H1 (cell line): ENCODE measurements at regions not wholly inside any gene's neighbourhood (a gene's known extent, or its start where the extent isn't known, plus 50 kb on each side); places are given as distances from the start of the nearest gene placed in this dataset.

Experiments used
- CTCF ChIA-PET: fragments of 300-600 bp; sonication (Branson Sonifier 250); formaldehyde crosslinking; loops from one replicate; lab custom pipeline; 2021; ENCODE audit not compliant: partially characterized antibody; lab: Charles Lee
- POLR2A ChIA-PET: fragments of 300-600 bp; sonication (Branson Sonifier 250); formaldehyde crosslinking; loops from one replicate; lab custom pipeline; 2021; ENCODE audit warnings: inconsistent platforms; ENCODE audit not compliant: partially characterized antibody; lab: Charles Lee
- DNase-seq, 2 experiments: peaks; one replicate each; pipeline versions ENCODE4 v3.0.0 to v3.0.0-alpha.2; 2010 to 2022; ENCODE audit warnings: low spot score in 2 of 2, low read depth in 1 of 2, mixed read lengths in 1 of 2
- FAIRE-seq: peaks from 2 replicates; lab custom pipeline; 2011; peaks lifted over from hg19 to GRCh38; lab: Jason Lieb, UNC
- H2AFZ ChIP-seq: 2 replicates; pipeline ENCODE4 v1.8.1; 2012; ENCODE audit warnings: low read length, inconsistent platforms
- H2AK5ac ChIP-seq: 2 replicates; pipeline ENCODE4 v1.6.1; 2013; ENCODE audit warnings: low read depth, low read length
- H2BK120ac ChIP-seq: replicated peaks from 2 replicates; pipeline ENCODE3; 2013; ENCODE audit warnings: low read depth, low read length, inconsistent platforms
- H2BK12ac ChIP-seq: 2 replicates; pipeline ENCODE4 v1.6.1; 2013; ENCODE audit warnings: low read depth, low read length
- H2BK15ac ChIP-seq: 2 replicates; pipeline ENCODE4 v1.6.1; 2013; ENCODE audit warnings: low read length
- H2BK20ac ChIP-seq: 2 replicates; pipeline ENCODE4 v1.6.1; 2013; ENCODE audit warnings: low read length
- H2BK5ac ChIP-seq: 2 replicates; pipeline ENCODE4 v1.6.1; 2013; ENCODE audit warnings: low read depth, low read length
- H3K14ac ChIP-seq: 2 replicates; pipeline ENCODE4 v1.6.1; 2013; ENCODE audit warnings: inconsistent platforms; ENCODE audit not compliant: insufficient read length
- H3K18ac ChIP-seq: 2 replicates; pipeline ENCODE4 v1.6.1; 2013; ENCODE audit warnings: low read length; ENCODE audit errors: extremely low read depth
- H3K23ac ChIP-seq: 2 replicates; pipeline ENCODE4 v1.6.1; 2013; ENCODE audit warnings: inconsistent platforms; ENCODE audit not compliant: insufficient read length
- H3K23me2 ChIP-seq: 2 replicates; pipeline ENCODE4 v1.6.1; 2013; ENCODE audit warnings: low read depth, low read length
- H3K27ac ChIP-seq: 2 replicates; pipeline ENCODE4 v1.6.1; 2011; ENCODE audit warnings: low read depth, low read length, inconsistent platforms
- H3K27me3 ChIP-seq, 4 experiments: replicated peaks in 1 of 4; 1 replicate in 1 of 4; 2 replicates in 3 of 4; pipeline versions ENCODE4 v1.6.1 to v1.8.1; 2011 to 2013; ENCODE audit warnings: low read length in 3 of 4, mild to moderate bottlenecking in 3 of 4, inconsistent platforms in 2 of 4, mixed read lengths in 2 of 4, moderate library complexity in 1 of 4; ENCODE audit not compliant: control insufficient read depth in 3 of 4, insufficient read depth in 3 of 4; ENCODE audit errors: extremely low read depth in 1 of 4
- H3K36me3 ChIP-seq, 4 experiments: 2 replicates each; pipeline versions ENCODE4 v1.6.1 to v1.8.1; 2011 to 2013; ENCODE audit warnings: mild to moderate bottlenecking in 4 of 4, low read length in 3 of 4, moderate library complexity in 2 of 4, control low read depth in 1 of 4, inconsistent platforms in 1 of 4; ENCODE audit not compliant: insufficient read depth in 4 of 4, control insufficient read depth in 2 of 4
- H3K4ac ChIP-seq: replicated peaks from 2 replicates; pipeline ENCODE3; 2013; ENCODE audit warnings: low read length, low read depth, mixed read lengths, inconsistent platforms; ENCODE audit not compliant: insufficient read length
- H3K4me1 ChIP-seq, 4 experiments: replicated peaks in 1 of 4; 1 replicate in 1 of 4; 2 replicates in 3 of 4; pipeline versions ENCODE4 v1.6.1 to v1.8.1; 2011 to 2013; ENCODE audit warnings: low read length in 3 of 4, inconsistent platforms in 2 of 4, mixed read lengths in 1 of 4; ENCODE audit not compliant: insufficient read depth in 4 of 4, control insufficient read depth in 3 of 4
- H3K4me2 ChIP-seq, 2 experiments: 2 replicates each; pipeline versions ENCODE4 v1.6.1 to v1.8.1; 2011 to 2013; ENCODE audit warnings: low read depth in 2 of 2, low read length in 2 of 2, control low read depth in 1 of 2, inconsistent platforms in 1 of 2, mild to moderate bottlenecking in 1 of 2; ENCODE audit not compliant: insufficient read depth in 1 of 2
- H3K4me3 ChIP-seq, 4 experiments: fragments of 200-600, 300-600 bp in 1 of 4; sonication (generic), shearing (Covaris generic), sonication (Bioruptor Twin) in 1 of 4; 2 replicates each; pipeline versions ENCODE4 v1.5.1 to v1.8.1; 2011 to 2016; ENCODE audit warnings: low read length in 4 of 4, low read depth in 3 of 4, control low read depth in 2 of 4, inconsistent platforms in 2 of 4, mild to moderate bottlenecking in 2 of 4, mixed read lengths in 1 of 4, moderate library complexity in 1 of 4; ENCODE audit not compliant: insufficient read depth in 2 of 4; ENCODE audit errors: extremely low read depth in 1 of 4
- H3K56ac ChIP-seq: replicated peaks from 2 replicates; pipeline ENCODE3; 2013; ENCODE audit warnings: low read depth, mild to moderate bottlenecking, mixed read lengths, low read length, inconsistent platforms; ENCODE audit not compliant: insufficient read length
- H3K79me1 ChIP-seq: 2 replicates; pipeline ENCODE4 v1.6.1; 2013; ENCODE audit warnings: low read depth, low read length, control low read depth
- H3K79me2 ChIP-seq, 2 experiments: 2 replicates each; pipeline versions ENCODE4 v1.6.1 to v1.8.1; 2012 to 2013; ENCODE audit warnings: low read length in 2 of 2, mild to moderate bottlenecking in 2 of 2, inconsistent platforms in 1 of 2; ENCODE audit not compliant: insufficient read depth in 2 of 2, control insufficient read depth in 1 of 2
- H3K9ac ChIP-seq, 4 experiments: replicated peaks in 1 of 4; 1 replicate in 1 of 4; 2 replicates in 3 of 4; pipeline versions ENCODE4 v1.6.1 to v1.8.1; 2011 to 2013; ENCODE audit warnings: low read depth in 3 of 4, low read length in 3 of 4, control low read depth in 2 of 4, mild to moderate bottlenecking in 2 of 4, moderate library complexity in 2 of 4, inconsistent platforms in 1 of 4; ENCODE audit errors: extremely low read depth in 1 of 4
- H3K9me3 ChIP-seq, 2 experiments: 2 replicates each; pipeline versions ENCODE4 v1.6.1 to v1.8.1; 2012 to 2013; ENCODE audit warnings: mild to moderate bottlenecking in 2 of 2, moderate library complexity in 2 of 2, control low read depth in 1 of 2, inconsistent platforms in 1 of 2, low read depth in 1 of 2, low read length in 1 of 2, mixed read lengths in 1 of 2; ENCODE audit not compliant: insufficient read depth in 2 of 2
- H4K20me1 ChIP-seq, 2 experiments: replicated peaks in 1 of 2; 2 replicates each; pipeline versions ENCODE3 to v1.8.1; 2011 to 2013; ENCODE audit warnings: inconsistent platforms in 2 of 2, low read length in 2 of 2, mild to moderate bottlenecking in 1 of 2; ENCODE audit not compliant: insufficient read depth in 2 of 2, control insufficient read depth in 1 of 2
- H4K5ac ChIP-seq: 2 replicates; pipeline ENCODE4 v1.6.1; 2013; ENCODE audit warnings: low read length, low read depth, mixed read lengths, inconsistent platforms; ENCODE audit not compliant: insufficient read length
- H4K8ac ChIP-seq: 2 replicates; pipeline ENCODE4 v1.8.0; 2013; ENCODE audit warnings: mild to moderate bottlenecking, moderate library complexity, low read length, inconsistent platforms; ENCODE audit not compliant: insufficient read depth; ENCODE audit errors: extremely low read depth
- H4K91ac ChIP-seq: replicated peaks from 2 replicates; pipeline ENCODE3; 2013; ENCODE audit warnings: low read length, mixed read lengths, inconsistent platforms; ENCODE audit not compliant: insufficient read length
- EZH2 ChIP-seq: fragments of 200-600 bp; sonication (generic); IDR thresholded peaks from 2 replicates; pipeline ENCODE4 v1.7.1; 2012; ENCODE audit warnings: low read depth, mild to moderate bottlenecking, moderate library complexity, low read length, inconsistent platforms; ENCODE audit not compliant: severe bottlenecking
- JUN ChIP-seq: IDR thresholded peaks from 2 replicates; pipeline ENCODE4 v1.6.1; 2011; ENCODE audit warnings: low read depth, mild to moderate bottlenecking, improper control_type of control experiment, low read length
- ZNF274 ChIP-seq: IDR thresholded peaks from 2 replicates; pipeline ENCODE4 v1.7.0; 2012; ENCODE audit warnings: low read length, borderline replicate concordance; ENCODE audit errors: extremely low read depth
- WGBS, 2 experiments: shearing (Covaris generic) in 1 of 2; methylation state at CpG; one replicate each; pipeline versions ENCODE4 v1.1.6 to v1.1.7; 2013 to 2015; ENCODE audit warnings: low lambda C conversion rate in 2 of 2, mixed read lengths in 2 of 2, inconsistent platforms in 1 of 2, low coverage in 1 of 2, missing lambda C conversion rate in 1 of 2; ENCODE audit not compliant: insufficient replicate concordance in 2 of 2, insufficient coverage in 1 of 2, insufficient read length in 1 of 2; ENCODE audit errors: extremely low coverage in 1 of 2, missing lambda C conversion rate in 1 of 2; 5-methylcytosine and 5-hydroxymethylcytosine counted together

DNA sequence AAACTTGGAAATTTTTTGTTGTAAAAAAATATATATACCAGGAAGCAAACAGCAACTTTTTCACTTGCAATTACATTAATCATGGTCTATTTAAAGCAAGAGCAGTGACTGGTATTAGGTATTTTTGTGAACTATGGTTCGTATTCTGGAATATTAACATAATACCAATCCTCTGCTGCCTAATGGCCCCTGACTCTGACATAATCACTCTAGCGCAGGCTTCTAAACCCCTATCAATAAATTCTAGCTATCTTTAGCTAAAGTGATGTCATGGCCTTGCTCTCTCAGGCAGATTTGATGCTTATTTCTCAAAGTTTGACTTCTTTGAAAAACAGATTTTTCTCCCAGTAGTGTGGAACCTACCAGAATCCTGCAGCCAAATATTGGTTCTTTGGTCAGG, 808.3 kb downstream of the VGLL3 start:
- Histone ChIP-seq H3K56ac (no peak overlapping the region), H3K36me3 (no peaks in the 10 kb centered on the region), H4K5ac (no peak overlapping the region), H2BK20ac (no peak overlapping the region), H3K14ac (no peak overlapping the region), H3K27ac (no peak overlapping the region), H3K79me2 (no peaks in the 10 kb centered on the region), H2AFZ (no peak overlapping the region), H3K27me3 (no peaks in the 10 kb centered on the region), H2AK5ac (no peak overlapping the region), H3K23ac (no peak overlapping the region), H3K4ac (no peak overlapping the region), H2BK15ac (no peak overlapping the region), H3K23me2 (no peaks in the 10 kb centered on the region), H2BK120ac (no peak overlapping the region), H3K4me2 (no peak overlapping the region), H3K9me3 (no peaks in the 10 kb centered on the region), H4K91ac (no peak overlapping the region), H2BK5ac (no peak overlapping the region), H3K4me3 (no peak overlapping the region), H4K8ac (no peak overlapping the region), H3K18ac (no peak overlapping the region), H3K4me1 (peaks cover 0 to 5% (median 0%) of the 10 kb centered on the region in 4 experiments; a peak in 2 of 7 replicates), H3K79me1 (no peaks in the 10 kb centered on the region), H3K9ac (no peak overlapping the region), H4K20me1 (no peaks in the 10 kb centered on the region), H2BK12ac (no peak overlapping the region)
- FAIRE-seq (no peak), DNase-seq (no peak)
- CTCF ChIA-PET = interaction anchor here (0.7 kb wide), 1 partner anchor 380 kb away, joined by 3 read pairs; no protein-coding TSS in a partner anchor
- POLR2A ChIA-PET = no interaction called here
- no peak for TF ChIP-seq JUN
- no peak for TF ChIP-seq EZH2
- TF ChIP-seq ZNF274 = no peak
- 90% methylated on average over 2 of the region's 2 CpGs; no CpG with 5 or more reads in 1 of the 2 experiments for WGBS, 2 experiments
